ENCODE measurements at regions not wholly inside any gene's neighbourhood (a gene's known extent, or its start where the extent isn't known, plus 50 kb on each side); places are given as distances from the start of the nearest gene placed in this dataset.

DNA sequence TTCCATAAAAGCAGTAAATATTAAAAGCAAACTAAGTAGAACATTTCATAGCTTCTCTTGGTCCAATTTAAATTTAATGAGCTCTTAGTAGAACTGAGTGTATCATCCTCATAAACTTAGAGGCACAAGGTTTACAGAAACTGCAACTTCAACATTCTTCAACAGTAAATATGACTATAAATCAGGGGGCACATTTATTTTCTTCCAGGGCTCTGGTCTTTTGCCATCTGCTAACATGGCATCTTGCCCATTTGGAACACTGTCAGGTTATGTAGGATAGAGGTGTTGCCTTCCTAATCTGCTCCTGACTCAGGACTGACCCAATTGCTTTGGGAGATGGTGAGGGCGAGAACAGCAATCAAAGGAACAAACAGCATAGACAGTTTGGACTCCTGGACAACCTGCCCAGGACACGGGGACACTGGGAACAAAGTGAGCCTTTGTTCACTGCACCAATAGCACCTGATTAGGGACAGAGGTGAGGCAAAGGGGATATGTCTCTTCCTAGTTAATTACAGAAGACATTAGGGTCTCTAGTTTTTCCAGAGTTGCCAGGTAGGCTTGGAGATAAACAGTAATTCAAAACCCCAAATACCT lies 610.2 kb upstream of the ROBO2 start:
- H3K27ac ChIP-seq (ENCODE audit: low read depth in 2 of 2, low read length in 2 of 2) = no peak overlapping the region
- no peak overlapping the region for H3K4me3 ChIP-seq (ENCODE audit: low read length in 3 of 3)
- no peaks in the 10 kb centered on the region for H3K9me3 ChIP-seq (ENCODE audit: control insufficient read depth in 2 of 3, insufficient read depth in 1 of 3, low read length in 3 of 3)
- intact Hi-C loops (cut with DNase I) = no loop called here
- H3K27me3 ChIP-seq (ENCODE audit: control insufficient read depth, insufficient read depth, low read length) = no peaks in the 10 kb centered on the region
- DNase-seq (no peak), FAIRE-seq (no peak)
- no peak for TF ChIP-seq CTCF (IDR thresholded peaks at IDR 0.05; ENCODE audit: borderline replicate concordance, extremely low read depth, insufficient read depth)
- no peak overlapping the region for H3K9ac ChIP-seq (ENCODE audit: low read length in 3 of 3)
- no peaks in the 10 kb centered on the region for H3K36me3 ChIP-seq (ENCODE audit: control insufficient read depth in 2 of 3, insufficient read depth in 3 of 3, low read length in 3 of 3)
- H3K4me1 ChIP-seq (ENCODE audit: control insufficient read depth in 2 of 3, insufficient read depth in 2 of 3, low read depth in 1 of 3, low read length in 3 of 3) = no peaks in the 10 kb centered on the region

- Histone ChIP-seq H3K4me3 (ENCODE audit: low read length in 3 of 3) (no peak overlapping the region), H3K36me3 (ENCODE audit: control insufficient read depth in 2 of 3, insufficient read depth in 3 of 3, low read length in 3 of 3) (no peaks in the 10 kb centered on the region), H3K4me1 (ENCODE audit: control insufficient read depth in 2 of 3, insufficient read depth in 2 of 3, low read depth in 1 of 3, low read length in 3 of 3) (no peaks in the 10 kb centered on the region), H3K9me3 (ENCODE audit: control insufficient read depth in 2 of 3, insufficient read depth in 1 of 3, low read length in 3 of 3) (no peaks in the 10 kb centered on the region), H3K27ac (ENCODE audit: low read depth in 2 of 2, low read length in 2 of 2) (no peak overlapping the region), H3K27me3 (ENCODE audit: control insufficient read depth, insufficient read depth, low read length) (no peaks in the 10 kb centered on the region), H3K9ac (ENCODE audit: low read length in 3 of 3) (no peak overlapping the region)
- intact Hi-C loops (cut with DNase I) = no loop called here
- TF ChIP-seq CTCF (IDR thresholded peaks at IDR 0.05; ENCODE audit: borderline replicate concordance, extremely low read depth, insufficient read depth) = no peak
- FAIRE-seq (no peak), DNase-seq (peak in 2 of 5 donors; percentile 36 to 46)
These were observed 607.5 kb upstream of the ROBO2 start for GRCh38 chr3:76432396-76432795.

DNA sequence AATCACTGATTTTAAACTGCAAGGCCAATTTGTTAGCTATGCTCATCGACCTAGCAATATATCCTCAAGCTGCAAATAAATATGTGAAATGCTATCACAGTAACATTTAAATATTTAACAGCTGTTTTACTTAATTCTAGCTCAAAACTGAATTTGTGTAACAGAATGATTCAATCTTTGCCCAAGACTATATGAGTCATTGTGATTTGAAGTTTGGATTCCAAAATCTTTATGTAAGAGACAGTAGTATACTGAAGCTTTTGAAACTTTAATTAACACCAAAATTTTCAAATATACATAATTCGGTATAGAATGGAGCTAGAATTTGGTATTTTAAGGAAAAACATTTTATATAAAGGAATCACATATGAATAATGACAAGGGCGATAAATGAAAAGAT lies 603.0 kb upstream of the ROBO2 start:
- DNase-seq (no peak), FAIRE-seq (no peak)
- Histone ChIP-seq H3K9ac (ENCODE audit: low read length in 3 of 3) (no peak overlapping the region), H3K36me3 (ENCODE audit: control insufficient read depth in 2 of 3, insufficient read depth in 3 of 3, low read length in 3 of 3) (no peaks in the 10 kb centered on the region), H3K4me1 (ENCODE audit: control insufficient read depth in 2 of 3, insufficient read depth in 2 of 3, low read depth in 1 of 3, low read length in 3 of 3) (no peaks in the 10 kb centered on the region), H3K4me3 (ENCODE audit: low read length in 3 of 3) (no peak overlapping the region), H3K9me3 (ENCODE audit: control insufficient read depth in 2 of 3, insufficient read depth in 1 of 3, low read length in 3 of 3) (no peaks in the 10 kb centered on the region), H3K27me3 (ENCODE audit: control insufficient read depth, insufficient read depth, low read length) (no peaks in the 10 kb centered on the region), H3K27ac (ENCODE audit: low read depth in 2 of 2, low read length in 2 of 2) (no peak overlapping the region)
- TF ChIP-seq CTCF (IDR thresholded peaks at IDR 0.05; ENCODE audit: borderline replicate concordance, extremely low read depth, insufficient read depth) = no peak
- intact Hi-C loops (cut with DNase I) = no loop called here

DNA sequence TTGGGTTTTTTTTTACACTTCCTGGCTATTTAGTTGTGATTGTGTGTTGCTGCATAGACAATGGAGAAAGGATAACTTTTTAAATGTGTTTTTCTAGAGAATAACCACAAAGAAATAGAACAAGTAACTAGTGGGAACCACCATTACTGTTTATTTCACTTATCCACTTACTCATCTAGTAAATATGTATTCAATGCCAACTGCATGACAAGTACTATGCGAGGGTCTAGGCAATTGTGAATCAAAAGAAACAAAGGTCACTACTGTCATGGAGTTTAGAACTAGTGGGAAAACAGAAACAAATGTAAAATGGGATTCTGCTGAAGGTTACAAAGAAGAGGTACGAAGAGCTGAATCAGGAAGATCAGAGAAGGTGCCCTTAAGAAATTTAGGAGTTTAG lies 600.9 kb upstream of the ROBO2 start:
- DNase-seq = no peak
- Histone ChIP-seq H3K36me3 (ENCODE audit: control insufficient read depth in 2 of 3, insufficient read depth in 3 of 3, low read length in 3 of 3) (no peaks in the 10 kb centered on the region), H3K27ac (ENCODE audit: low read depth in 2 of 2, low read length in 2 of 2) (no peak overlapping the region), H3K9ac (ENCODE audit: low read length in 3 of 3) (no peak overlapping the region), H3K27me3 (ENCODE audit: control insufficient read depth, insufficient read depth, low read length) (no peaks in the 10 kb centered on the region), H3K4me1 (ENCODE audit: control insufficient read depth in 2 of 3, insufficient read depth in 2 of 3, low read depth in 1 of 3, low read length in 3 of 3) (no peaks in the 10 kb centered on the region), H3K4me3 (ENCODE audit: low read length in 3 of 3) (no peak overlapping the region), H3K9me3 (ENCODE audit: control insufficient read depth in 2 of 3, insufficient read depth in 1 of 3, low read length in 3 of 3) (no peaks in the 10 kb centered on the region)
- FAIRE-seq = no peak
- no peak for TF ChIP-seq CTCF (IDR thresholded peaks at IDR 0.05; ENCODE audit: borderline replicate concordance, extremely low read depth, insufficient read depth)
- intact Hi-C loops (cut with DNase I) = no loop called here
